IMR-90 (cell line): ENCODE measurements at regions not wholly inside any gene's neighbourhood (a gene's known extent, or its start where the extent isn't known, plus 50 kb on each side); places are given as distances from the start of the nearest gene placed in this dataset.

Experiments used
- ATAC-seq: fragments of 200-7000 bp; cut with Tn5 transposase; 2 replicates; pipeline ENCODE4 v1.9.1; 2020; ENCODE audit warnings: low read depth, mild to moderate bottlenecking, moderate library complexity
- BruUV-seq: library from RNA; stranded (reverse); fragments of 400-500 nt; replicated peaks from 2 replicates; lab custom pipeline; 2021; lab: Mats Ljungman, UMichigan
- CTCF ChIA-PET: fragments of 300-600 bp; formaldehyde crosslinking; extraction: SDS; loops from one replicate; lab custom pipeline; 2021; ENCODE audit warnings: antibody characterized with exemption; lab: Yijun Ruan, JAX
- POLR2A ChIA-PET: fragments of 300-600 bp; sonication (Branson Sonifier 250); formaldehyde crosslinking; loops from one replicate; lab custom pipeline; 2022; ENCODE audit warnings: antibody characterized with exemption; ENCODE audit not compliant: unreplicated experiment; lab: Charles Lee
- DNase-seq: peaks from one replicate; pipeline ENCODE4 v3.0.0; 2013
- H2AFZ ChIP-seq: replicated peaks from 2 replicates; pipeline ENCODE3; 2013; ENCODE audit warnings: low read length, mild to moderate bottlenecking; ENCODE audit not compliant: poor library complexity
- H2AK5ac ChIP-seq: 2 replicates; pipeline ENCODE4 v1.6.1; 2013; ENCODE audit warnings: low read depth, low read length, inconsistent platforms
- H2AK9ac ChIP-seq: replicated peaks from 2 replicates; pipeline ENCODE3; 2013; ENCODE audit warnings: mild to moderate bottlenecking, low read depth, low read length, moderate library complexity; ENCODE audit not compliant: poor library complexity
- H2BK120ac ChIP-seq: 2 replicates; pipeline ENCODE4 v1.6.1; 2013; ENCODE audit warnings: low read depth, low read length, inconsistent platforms
- H2BK15ac ChIP-seq: 3 replicates; pipeline ENCODE4 v1.6.1; 2013; ENCODE audit warnings: low read depth, low read length, inconsistent platforms
- H2BK20ac ChIP-seq: 2 replicates; pipeline ENCODE4 v1.6.1; 2013; ENCODE audit warnings: low read depth, mild to moderate bottlenecking, inconsistent platforms, low read length, moderate library complexity
- H2BK5ac ChIP-seq: 2 replicates; pipeline ENCODE4 v1.6.1; 2013; ENCODE audit warnings: mild to moderate bottlenecking, low read depth, low read length, inconsistent platforms; ENCODE audit not compliant: poor library complexity, severe bottlenecking
- H3K14ac ChIP-seq: replicated peaks from 2 replicates; pipeline ENCODE4 v1.6.1; 2013; ENCODE audit warnings: low read depth, low read length, inconsistent platforms
- H3K18ac ChIP-seq: 2 replicates; pipeline ENCODE4 v1.6.1; 2013; ENCODE audit warnings: low read depth, low read length, control low read depth
- H3K23ac ChIP-seq: 2 replicates; pipeline ENCODE4 v1.6.1; 2013; ENCODE audit warnings: low read depth, low read length, inconsistent platforms
- H3K27ac ChIP-seq: 2 replicates; pipeline ENCODE4 v1.5.1; 2013; ENCODE audit warnings: mild to moderate bottlenecking, control low read depth, low read length; ENCODE audit not compliant: insufficient read depth
- H3K27me3 ChIP-seq: 2 replicates; pipeline ENCODE4 v1.6.1; 2013; ENCODE audit warnings: low read length; ENCODE audit not compliant: control insufficient read depth, insufficient read depth
- H3K36me3 ChIP-seq: 2 replicates; pipeline ENCODE4 v1.6.1; 2013; ENCODE audit warnings: low read length, mixed read lengths; ENCODE audit not compliant: control insufficient read depth, insufficient read depth
- H3K4ac ChIP-seq: 2 replicates; pipeline ENCODE4 v1.6.1; 2013; ENCODE audit warnings: low read depth, low read length, inconsistent platforms
- H3K4me1 ChIP-seq: 2 replicates; pipeline ENCODE4 v1.6.1; 2013; ENCODE audit warnings: low read length, mixed read lengths; ENCODE audit not compliant: control insufficient read depth, insufficient read depth
- H3K4me2 ChIP-seq: 2 replicates; pipeline ENCODE4 v1.6.1; 2013; ENCODE audit warnings: low read depth, mild to moderate bottlenecking, control low read depth, low read length, moderate library complexity
- H3K4me3 ChIP-seq: 2 replicates; pipeline ENCODE4 v1.5.1; 2013; ENCODE audit warnings: low read depth, mild to moderate bottlenecking, control low read depth, low read length, moderate library complexity; ENCODE audit not compliant: insufficient read depth
- H3K56ac ChIP-seq: 2 replicates; pipeline ENCODE4 v1.6.1; 2013; ENCODE audit warnings: low read length, inconsistent platforms; ENCODE audit not compliant: insufficient read depth; ENCODE audit errors: extremely low read depth
- H3K79me1 ChIP-seq, 2 experiments: 2 replicates each; pipeline ENCODE4 v1.6.1; 2013; ENCODE audit warnings: low read length in 2 of 2, inconsistent platforms in 1 of 2, low read depth in 1 of 2
- H3K9ac ChIP-seq: 2 replicates; pipeline ENCODE4 v1.6.1; 2013; ENCODE audit warnings: low read depth, low read length, control low read depth
- H3K9me1 ChIP-seq: 2 replicates; pipeline ENCODE4 v1.6.1; 2013; ENCODE audit warnings: low read length, inconsistent platforms; ENCODE audit not compliant: insufficient read depth
- H3K9me3 ChIP-seq: 2 replicates; pipeline ENCODE4 v1.6.1; 2013; ENCODE audit warnings: low read length; ENCODE audit not compliant: control insufficient read depth, insufficient read depth
- H4K20me1 ChIP-seq: 2 replicates; pipeline ENCODE4 v1.6.1; 2013; ENCODE audit warnings: low read length, inconsistent platforms; ENCODE audit not compliant: insufficient read depth
- H4K5ac ChIP-seq: 2 replicates; pipeline ENCODE4 v1.6.1; 2013; ENCODE audit warnings: mild to moderate bottlenecking, low read depth, low read length, control low read depth
- H4K8ac ChIP-seq, 2 experiments: 2 replicates each; pipeline ENCODE4 v1.6.1; 2013; ENCODE audit warnings: low read depth in 2 of 2, low read length in 2 of 2, control low read depth in 1 of 2, inconsistent platforms in 1 of 2
- H4K91ac ChIP-seq: 2 replicates; pipeline ENCODE4 v1.6.1; 2013; ENCODE audit warnings: low read depth, low read length, inconsistent platforms; ENCODE audit not compliant: insufficient read depth
- BHLHE40 ChIP-seq: fragments of 150-350 bp; IDR thresholded peaks from 2 replicates; pipeline ENCODE4 v1.6.1; 2016; ENCODE audit warnings: mild to moderate bottlenecking, low read depth, low read length
- CEBPB ChIP-seq: IDR thresholded peaks from 2 replicates; pipeline ENCODE4 v1.6.1; 2012; ENCODE audit warnings: low read depth, low read length, improper control_type of control experiment
- CHD1 ChIP-seq: IDR thresholded peaks from 2 replicates; pipeline ENCODE4 v1.6.1; 2012; ENCODE audit warnings: low read depth, low read length, improper control_type of control experiment
- ELK1 ChIP-seq: fragments of 150-350 bp; IDR thresholded peaks from 2 replicates; pipeline ENCODE4 v1.6.1; 2016; ENCODE audit warnings: low read depth, mild to moderate bottlenecking, low read length, moderate library complexity, borderline replicate concordance
- FOS ChIP-seq: fragments of 150-350 bp; IDR thresholded peaks from 2 replicates; pipeline ENCODE4 v1.6.1; 2016; ENCODE audit warnings: low read depth, low read length
- MAFK ChIP-seq: IDR thresholded peaks from 2 replicates; pipeline ENCODE4 v1.6.1; 2012; ENCODE audit warnings: low read depth, low read length, improper control_type of control experiment
- NFE2L2 ChIP-seq: fragments of 150-350 bp; IDR thresholded peaks from 2 replicates; pipeline ENCODE4 v1.6.1; 2016; ENCODE audit warnings: low read depth, mild to moderate bottlenecking, low read length
- POLR2A ChIP-seq: IDR thresholded peaks from 2 replicates; pipeline ENCODE4 v1.6.1; 2012; ENCODE audit warnings: mild to moderate bottlenecking, low read depth, low read length
- RAD21 ChIP-seq: IDR thresholded peaks from 2 replicates; pipeline ENCODE4 v1.6.1; 2012; ENCODE audit warnings: low read length, improper control_type of control experiment
- RCOR1 ChIP-seq: IDR thresholded peaks from 2 replicates; pipeline ENCODE4 v1.6.1; 2012; ENCODE audit warnings: mild to moderate bottlenecking, low read length, improper control_type of control experiment; ENCODE audit not compliant: insufficient replicate concordance
- RFX5 ChIP-seq: IDR thresholded peaks from 2 replicates; pipeline ENCODE4 v1.8.0; 2012; ENCODE audit warnings: low read depth, mild to moderate bottlenecking, low read length, moderate library complexity
- SMC3 ChIP-seq: fragments of 150-350 bp; IDR thresholded peaks from 2 replicates; pipeline ENCODE4 v1.6.1; 2016; ENCODE audit warnings: low read depth, mild to moderate bottlenecking, antibody characterized with exemption, low read length, moderate library complexity
- WGBS, 2 experiments: methylation state at CpG; one replicate each; pipeline versions ENCODE4 v1.1.5 to v1.1.7; 2013; ENCODE audit warnings: missing lambda C conversion rate in 2 of 2; ENCODE audit not compliant: insufficient read length in 1 of 2; ENCODE audit errors: extremely low coverage in 2 of 2; 5-methylcytosine and 5-hydroxymethylcytosine counted together
- dilution Hi-C: fragments of 300-500 bp; cut with HindIII; formaldehyde crosslinking; loops from one replicate; pipeline ENCODE4 v1.14.3; 2018; ENCODE audit warnings: low sequenced_read_pairs; ENCODE audit not compliant: unreplicated experiment
- in situ Hi-C: fragments of 300-500 bp; cut with MboI; formaldehyde crosslinking; loops from 3 replicates; pipeline ENCODE4 v1.14.3; 2019; ENCODE audit warnings: low sequenced_read_pairs, inconsistent platforms, mixed read lengths
- intact Hi-C: fragments of 100-400 bp; cut with micrococcal nuclease; formaldehyde crosslinking; loops from 2 replicates; pipeline ENCODE4 v1.10.0; 2022
- TF ChIP-seq, protein P1 (sequence below): fragments of 150-350 bp; IDR thresholded peaks from 2 replicates; pipeline ENCODE4 v1.6.1; 2017; ENCODE audit warnings: mild to moderate bottlenecking, antibody characterized with exemption, low read length, low read depth

- TF ChIP-seq ELK1 = no peak
- no peak for TF ChIP-seq MAFK
Measured at GRCh38 chr6:134495890-134496248, 178.0 kb upstream of the SGK1 start (continued).

GRCh38 chr6:134495203-134495889, 177.4 kb upstream of the SGK1 start:
- H3K56ac ChIP-seq = no peak overlapping the region
- no peak overlapping the region for H2AK5ac ChIP-seq
- H3K14ac ChIP-seq = no peak overlapping the region
- no peak overlapping the region for H4K91ac ChIP-seq
- H3K27me3 ChIP-seq = no peaks in the 10 kb centered on the region
- ATAC-seq (no peak), DNase-seq (no peak)
- no peak overlapping the region for H3K18ac ChIP-seq
- ChIA-PET CTCF (no interaction called here), POLR2A (interaction anchor here (0.6 kb wide), 1 partner anchor 13 kb away, joined by 3 read pairs; no protein-coding TSS in a partner anchor)
- H2AFZ ChIP-seq = no peak overlapping the region
- intact Hi-C loops = no loop called here
- no peak overlapping the region for H2AK9ac ChIP-seq
- no peak overlapping the region for H4K5ac ChIP-seq
- no peak overlapping the region for H2BK120ac ChIP-seq
- H3K27ac ChIP-seq = no peak overlapping the region
- H3K79me1 ChIP-seq = no peaks in the 10 kb centered on the region
- no peak overlapping the region for H2BK15ac ChIP-seq
- no peak overlapping the region for H2BK20ac ChIP-seq
- no peak overlapping the region for H2BK5ac ChIP-seq
- in situ Hi-C loops = no loop called here
- dilution Hi-C loops = no loop called here
- H3K9me1 ChIP-seq = no peaks in the 10 kb centered on the region
- H3K4me2 ChIP-seq = no peak overlapping the region
- WGBS, 2 experiments = no CpG with 5 or more reads among the region's 1 CpG
- no peaks in the 10 kb centered on the region for H3K4me1 ChIP-seq
- no peak overlapping the region for H3K4ac ChIP-seq
- H4K20me1 ChIP-seq = no peaks in the 10 kb centered on the region
- no peak overlapping the region for H4K8ac ChIP-seq
- H3K4me3 ChIP-seq = no peak overlapping the region
- no peak overlapping the region for H3K9ac ChIP-seq
- no peaks in the 10 kb centered on the region for H3K9me3 ChIP-seq
- H3K23ac ChIP-seq = no peak overlapping the region
- no peaks in the 10 kb centered on the region for H3K36me3 ChIP-seq
- no TSS peak for BruUV-seq
- no peak for TF ChIP-seq CEBPB
- no peak for TF ChIP-seq ELK1
- no peak for TF ChIP-seq NFE2L2
- no peak for TF ChIP-seq POLR2A
- TF ChIP-seq CHD1 = no peak
- TF ChIP-seq RCOR1 = no peak
- no peak for TF ChIP-seq FOS
- TF ChIP-seq SMC3 = no peak
- no peak for TF ChIP-seq RAD21
- TF ChIP-seq BHLHE40 = no peak
- TF ChIP-seq, protein P1, sequence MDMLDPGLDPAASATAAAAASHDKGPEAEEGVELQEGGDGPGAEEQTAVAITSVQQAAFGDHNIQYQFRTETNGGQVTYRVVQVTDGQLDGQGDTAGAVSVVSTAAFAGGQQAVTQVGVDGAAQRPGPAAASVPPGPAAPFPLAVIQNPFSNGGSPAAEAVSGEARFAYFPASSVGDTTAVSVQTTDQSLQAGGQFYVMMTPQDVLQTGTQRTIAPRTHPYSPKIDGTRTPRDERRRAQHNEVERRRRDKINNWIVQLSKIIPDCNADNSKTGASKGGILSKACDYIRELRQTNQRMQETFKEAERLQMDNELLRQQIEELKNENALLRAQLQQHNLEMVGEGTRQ = no peak
- TF ChIP-seq RFX5 = no peak
- no peak for TF ChIP-seq MAFK
